HL-60 (cell line): ENCODE measurements at regions not wholly inside any gene's neighbourhood (a gene's known extent, or its start where the extent isn't known, plus 50 kb on each side); places are given as distances from the start of the nearest gene placed in this dataset.

Source experiments
- GABPA ChIP-seq: IDR thresholded peaks from 2 replicates; pipeline ENCODE4 v1.6.1; 2012; ENCODE audit warnings: low read depth
- POLR2AphosphoS5 ChIP-seq: IDR thresholded peaks from 2 replicates; pipeline ENCODE4 v1.6.1; 2012; ENCODE audit warnings: low read depth
- REST ChIP-seq: IDR thresholded peaks from 2 replicates; pipeline ENCODE4 v1.6.1; 2012; ENCODE audit warnings: low read depth; ENCODE audit not compliant: insufficient replicate concordance
- SPI1 ChIP-seq: IDR thresholded peaks from 2 replicates; pipeline ENCODE4 v1.6.1; 2012; ENCODE audit warnings: low read depth, mild to moderate bottlenecking, borderline replicate concordance
- TF ChIP-seq, protein P1 (sequence below): IDR thresholded peaks from one replicate; pipeline ENCODE4 v1.5.1; 2011; ENCODE audit warnings: low read length, control low read depth, inconsistent platforms; ENCODE audit not compliant: insufficient read depth

DNA sequence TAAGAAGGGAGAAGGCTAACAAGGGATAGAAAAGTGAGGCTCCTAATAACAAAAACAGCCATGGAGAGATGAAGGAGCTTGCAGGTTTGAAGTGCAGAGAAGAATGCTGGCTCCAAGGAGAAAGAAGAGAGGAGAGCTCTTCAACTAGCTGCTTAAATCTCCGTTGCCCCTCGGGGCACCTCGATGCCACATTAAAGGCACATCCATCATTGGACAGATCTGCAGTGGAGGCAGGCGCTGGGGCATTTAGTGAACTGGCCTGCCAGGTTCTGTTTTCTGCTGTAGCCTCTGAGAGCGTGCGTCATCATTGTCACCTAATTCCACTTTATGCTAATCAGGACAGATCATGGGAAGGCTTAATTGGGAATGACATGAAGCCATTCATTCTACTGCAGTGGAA lies 1426.2 kb upstream of the WWC1 start:
- TF ChIP-seq, protein P1, sequence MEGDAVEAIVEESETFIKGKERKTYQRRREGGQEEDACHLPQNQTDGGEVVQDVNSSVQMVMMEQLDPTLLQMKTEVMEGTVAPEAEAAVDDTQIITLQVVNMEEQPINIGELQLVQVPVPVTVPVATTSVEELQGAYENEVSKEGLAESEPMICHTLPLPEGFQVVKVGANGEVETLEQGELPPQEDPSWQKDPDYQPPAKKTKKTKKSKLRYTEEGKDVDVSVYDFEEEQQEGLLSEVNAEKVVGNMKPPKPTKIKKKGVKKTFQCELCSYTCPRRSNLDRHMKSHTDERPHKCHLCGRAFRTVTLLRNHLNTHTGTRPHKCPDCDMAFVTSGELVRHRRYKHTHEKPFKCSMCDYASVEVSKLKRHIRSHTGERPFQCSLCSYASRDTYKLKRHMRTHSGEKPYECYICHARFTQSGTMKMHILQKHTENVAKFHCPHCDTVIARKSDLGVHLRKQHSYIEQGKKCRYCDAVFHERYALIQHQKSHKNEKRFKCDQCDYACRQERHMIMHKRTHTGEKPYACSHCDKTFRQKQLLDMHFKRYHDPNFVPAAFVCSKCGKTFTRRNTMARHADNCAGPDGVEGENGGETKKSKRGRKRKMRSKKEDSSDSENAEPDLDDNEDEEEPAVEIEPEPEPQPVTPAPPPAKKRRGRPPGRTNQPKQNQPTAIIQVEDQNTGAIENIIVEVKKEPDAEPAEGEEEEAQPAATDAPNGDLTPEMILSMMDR: no peak
- TF ChIP-seq REST (no peak), POLR2AphosphoS5 (no peak), GABPA (no peak), SPI1 (no peak)
